AG09319 (cell line): ENCODE measurements at regions not wholly inside any gene's neighbourhood (a gene's known extent, or its start where the extent isn't known, plus 50 kb on each side); places are given as distances from the start of the nearest gene placed in this dataset.

Source experiments
- DNase-seq: peaks from one replicate; pipeline ENCODE4 v3.0.0-alpha.2; 2010; ENCODE audit warnings: low read depth; ENCODE audit errors: extremely low read depth
- TF ChIP-seq, protein P1 (sequence below): IDR thresholded peaks from 2 replicates; pipeline ENCODE4 v1.5.1; 2011; ENCODE audit warnings: low read depth, mild to moderate bottlenecking, inconsistent platforms, low read length, moderate library complexity

DNA sequence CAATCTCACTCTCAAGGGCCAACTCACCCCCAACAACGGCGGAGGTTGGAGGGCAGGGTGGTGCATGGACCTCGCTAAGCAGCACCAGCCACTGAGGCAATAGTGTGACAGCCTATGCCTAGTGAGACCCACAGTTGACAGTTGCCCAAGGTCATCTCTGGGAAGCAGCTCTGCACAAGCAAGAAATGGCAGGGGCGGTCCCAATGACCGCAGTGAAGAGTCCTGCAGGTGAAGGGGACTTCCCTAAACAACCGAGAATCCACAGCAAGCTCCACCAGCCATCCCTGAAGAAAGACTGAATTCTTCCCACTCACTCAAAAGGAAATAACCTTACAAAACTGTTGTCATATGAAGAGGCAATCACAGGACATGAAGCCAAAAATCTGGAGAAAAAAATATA is 313.4 kb upstream of the ID2 start:
- DNase-seq, result no peak
- TF ChIP-seq, protein P1, sequence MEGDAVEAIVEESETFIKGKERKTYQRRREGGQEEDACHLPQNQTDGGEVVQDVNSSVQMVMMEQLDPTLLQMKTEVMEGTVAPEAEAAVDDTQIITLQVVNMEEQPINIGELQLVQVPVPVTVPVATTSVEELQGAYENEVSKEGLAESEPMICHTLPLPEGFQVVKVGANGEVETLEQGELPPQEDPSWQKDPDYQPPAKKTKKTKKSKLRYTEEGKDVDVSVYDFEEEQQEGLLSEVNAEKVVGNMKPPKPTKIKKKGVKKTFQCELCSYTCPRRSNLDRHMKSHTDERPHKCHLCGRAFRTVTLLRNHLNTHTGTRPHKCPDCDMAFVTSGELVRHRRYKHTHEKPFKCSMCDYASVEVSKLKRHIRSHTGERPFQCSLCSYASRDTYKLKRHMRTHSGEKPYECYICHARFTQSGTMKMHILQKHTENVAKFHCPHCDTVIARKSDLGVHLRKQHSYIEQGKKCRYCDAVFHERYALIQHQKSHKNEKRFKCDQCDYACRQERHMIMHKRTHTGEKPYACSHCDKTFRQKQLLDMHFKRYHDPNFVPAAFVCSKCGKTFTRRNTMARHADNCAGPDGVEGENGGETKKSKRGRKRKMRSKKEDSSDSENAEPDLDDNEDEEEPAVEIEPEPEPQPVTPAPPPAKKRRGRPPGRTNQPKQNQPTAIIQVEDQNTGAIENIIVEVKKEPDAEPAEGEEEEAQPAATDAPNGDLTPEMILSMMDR, result no peak

DNA sequence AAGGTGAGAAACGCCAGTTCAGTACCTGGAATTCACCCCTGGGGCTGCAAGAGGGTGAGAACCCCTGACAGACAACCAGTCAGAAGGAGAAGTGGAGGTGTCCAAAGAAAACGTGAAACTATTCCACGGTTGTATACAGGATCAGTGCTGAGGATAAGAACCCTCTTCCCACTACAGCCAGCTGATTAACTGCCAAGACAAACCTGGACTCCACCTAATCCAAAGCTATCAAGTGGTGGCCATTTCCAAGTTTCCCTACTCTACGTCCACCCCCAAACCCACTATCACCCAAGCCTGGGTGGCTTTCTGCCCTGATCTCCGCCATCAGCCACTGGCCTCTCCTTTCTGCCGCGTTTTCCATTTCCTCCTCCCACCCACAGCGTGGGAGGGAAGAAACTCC is 312.3 kb upstream of the ID2 start:
- DNase-seq, result no peak
- TF ChIP-seq, protein P1, result no peak

DNA sequence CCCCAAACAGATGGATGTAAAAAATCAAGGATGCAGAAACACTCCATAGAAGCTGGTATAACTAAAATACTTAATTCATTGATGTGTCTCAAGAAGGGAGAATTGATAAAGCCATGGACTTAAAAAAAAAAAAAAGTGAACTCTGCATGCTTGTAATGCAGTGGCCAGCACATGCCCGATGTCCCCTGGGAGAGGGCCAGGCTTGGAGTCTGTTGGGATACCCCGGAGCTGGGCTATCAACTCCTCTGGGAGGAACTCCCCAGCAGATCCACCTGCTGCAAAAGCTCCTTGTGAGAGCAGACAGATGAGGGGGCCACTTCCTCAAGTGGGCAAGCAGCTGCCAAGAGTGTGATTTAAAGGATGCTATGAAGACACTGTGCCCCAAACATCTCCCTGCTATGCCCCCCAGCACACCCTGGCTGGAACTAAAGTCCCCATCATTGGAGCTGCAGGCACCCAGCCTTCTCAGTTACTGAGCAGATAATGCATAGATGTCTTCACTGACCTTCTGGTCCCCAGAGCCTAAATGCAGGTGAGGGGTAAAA is 311.5 kb upstream of the ID2 start:
- DNase-seq, result no peak
- TF ChIP-seq, protein P1, result no peak

DNA sequence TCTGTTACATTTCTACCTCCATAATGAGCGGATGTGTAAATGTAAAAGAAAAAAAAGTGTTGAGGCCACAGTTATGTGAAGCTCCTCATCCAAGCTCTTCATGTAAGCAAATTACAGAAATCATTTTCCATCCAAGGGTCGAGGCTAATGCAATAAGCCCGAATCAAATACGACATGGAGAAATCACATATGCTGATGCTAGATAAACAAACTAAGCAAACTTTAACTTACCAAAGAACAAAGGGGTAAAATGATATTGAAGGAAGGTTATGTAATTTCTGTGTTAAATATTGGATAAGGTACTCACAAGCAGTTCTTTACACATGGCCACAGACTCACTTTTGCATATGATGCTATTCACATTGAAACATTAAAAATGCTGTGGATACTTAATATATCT is 310.2 kb upstream of the ID2 start:
- no peak for DNase-seq
- TF ChIP-seq, protein P1, result no peak

DNA sequence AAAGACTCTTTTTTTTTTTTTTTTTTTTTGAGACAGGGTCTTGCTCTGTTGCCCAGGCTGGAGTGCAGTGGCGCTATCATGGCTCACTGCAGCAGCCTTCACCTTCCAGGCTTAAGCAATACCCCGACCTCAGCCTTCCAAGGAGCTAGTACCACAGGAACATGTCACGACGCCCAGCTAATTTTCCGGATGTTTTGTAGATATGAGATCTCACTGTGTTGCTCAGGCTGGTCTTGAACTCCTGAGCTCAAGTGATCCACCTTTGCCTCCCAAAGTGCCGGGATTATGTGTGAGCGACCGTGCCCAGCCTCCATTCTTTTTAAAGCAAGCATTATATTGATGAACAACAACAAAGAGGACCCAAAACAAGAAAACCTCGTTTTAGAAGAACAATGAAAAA is 307.1 kb upstream of the ID2 start:
- no peak for DNase-seq
- TF ChIP-seq, protein P1, result no peak

DNA sequence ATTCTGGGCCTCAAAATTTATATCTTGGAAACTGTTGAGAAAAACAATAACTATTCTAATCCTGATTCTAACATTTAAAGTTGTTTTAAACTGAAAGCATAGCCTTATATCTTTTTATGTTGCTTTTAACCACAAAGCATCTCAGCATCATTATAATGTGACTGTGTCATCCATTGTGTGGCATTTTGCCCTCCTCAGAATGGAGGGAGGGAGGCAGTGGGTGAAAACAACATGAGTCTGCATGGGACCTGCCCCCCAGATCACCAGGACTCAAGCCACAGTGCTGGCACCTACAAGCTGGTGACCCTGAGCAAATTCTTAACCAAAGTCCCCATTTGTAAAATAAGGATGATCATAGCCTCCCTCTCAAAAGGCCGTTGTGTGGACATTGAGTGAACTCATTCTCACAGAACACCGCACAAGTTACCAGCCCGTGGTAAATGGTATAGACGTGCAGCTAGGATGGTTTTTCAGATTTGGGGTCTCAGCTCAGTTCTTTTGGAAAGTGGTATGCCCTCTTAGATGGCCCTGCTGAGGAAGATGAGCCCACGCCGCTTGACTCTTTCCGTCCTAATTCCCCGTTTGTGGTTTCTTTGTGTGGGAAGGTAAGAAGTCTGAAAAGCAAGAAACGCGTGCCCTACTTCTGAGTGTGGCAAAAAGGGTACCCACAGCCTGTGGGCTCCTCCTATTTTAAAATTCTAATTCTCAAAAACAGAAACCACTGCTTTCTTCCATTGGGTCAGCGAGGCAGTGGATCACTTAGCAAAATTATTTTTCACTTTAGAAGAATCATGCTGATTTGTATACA is 305.0 kb upstream of the ID2 start:
- DNase-seq, result no peak
- TF ChIP-seq, protein P1, result no peak

DNA sequence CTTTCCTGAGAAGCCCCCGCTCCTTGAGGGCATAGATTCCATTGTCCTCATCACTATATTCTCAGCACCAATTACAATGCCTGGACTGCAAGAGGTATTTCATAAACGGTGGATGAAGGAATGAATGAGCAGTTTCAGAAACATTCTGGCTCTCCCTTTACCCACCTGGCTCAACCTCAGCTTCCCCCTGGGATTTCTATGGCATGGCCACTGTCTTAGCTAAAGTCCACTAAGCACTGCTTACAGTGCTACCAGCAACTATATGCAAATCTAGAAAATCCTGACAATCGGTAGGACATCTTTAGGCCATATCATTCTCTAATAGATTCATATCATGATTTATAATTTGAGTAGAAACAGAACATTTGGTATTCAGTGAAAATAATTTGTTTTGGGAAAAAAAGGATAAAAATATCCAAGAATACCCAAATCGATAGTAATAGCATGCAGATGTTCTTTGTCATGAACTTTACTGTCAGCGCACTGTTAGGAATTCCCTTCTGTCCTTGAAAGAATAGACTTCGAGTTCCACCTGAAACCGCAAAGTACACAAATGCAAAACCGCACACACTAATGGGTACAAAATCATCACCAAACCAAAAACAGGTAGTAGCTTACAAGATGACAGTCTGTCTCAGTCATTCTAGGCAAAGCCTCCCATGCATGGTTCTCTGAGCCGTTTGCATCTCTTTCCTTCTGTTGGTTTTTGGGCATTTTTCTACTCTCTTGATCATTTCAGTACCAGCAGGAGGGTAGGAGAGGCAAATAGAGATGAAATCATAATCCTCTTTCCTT is 303.6 kb upstream of the ID2 start:
- DNase-seq, result no peak
- TF ChIP-seq, protein P1, result no peak
